ENCODE measurements at regions not wholly inside any gene's neighbourhood (a gene's known extent, or its start where the extent isn't known, plus 50 kb on each side); places are given as distances from the start of the nearest gene placed in this dataset.

DNA sequence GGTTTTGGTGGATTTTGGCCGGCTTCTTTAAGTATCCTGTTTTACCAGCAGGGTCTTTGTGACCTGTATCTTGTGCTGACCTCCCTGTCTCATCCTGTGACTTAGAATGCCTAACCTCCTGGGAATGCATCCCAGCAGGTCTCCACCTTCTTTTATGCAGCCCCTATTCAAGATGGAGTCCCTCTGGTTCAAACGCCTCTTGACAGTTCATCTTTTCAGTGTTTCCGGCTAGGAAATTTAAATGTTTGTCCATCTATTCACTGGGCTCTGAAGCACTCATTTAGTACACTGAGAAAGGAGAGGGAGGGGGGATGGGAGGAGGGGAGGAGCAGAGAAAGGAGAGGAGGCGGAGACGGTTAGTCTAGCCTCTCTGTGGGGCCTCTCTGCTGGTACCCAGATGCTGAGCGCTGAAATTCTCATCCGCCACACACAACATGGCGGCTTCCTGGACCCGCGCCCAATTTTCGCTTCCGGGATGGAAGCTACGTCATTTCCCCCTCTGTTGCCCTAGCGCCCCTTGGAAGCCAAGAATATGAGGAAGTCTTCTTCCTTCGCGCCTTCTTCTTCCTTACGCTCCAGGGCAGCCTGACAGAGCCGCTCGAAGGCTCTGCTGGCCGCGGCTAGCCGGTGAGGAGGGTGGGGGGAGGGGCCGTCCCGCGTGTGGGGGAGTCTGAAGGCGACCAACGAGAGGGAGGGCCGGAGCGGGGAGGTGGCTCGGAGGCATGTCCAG lies 69.0 kb upstream of the SYT13 start:
- TF ChIP-seq CTCF (conservative IDR thresholded peaks at IDR 0.05; ENCODE audit: low read depth, low read length): no peak
- peak overlapping the region; percentile 60 for H3K4me3 ChIP-seq (ENCODE audit: low read depth, low read length)
- DNase-seq (ENCODE audit: low read depth): no peak

- DNase-seq (ENCODE audit: low read depth): no peak
- H3K4me3 ChIP-seq (ENCODE audit: low read depth, low read length): no peak overlapping the region
- TF ChIP-seq CTCF (conservative IDR thresholded peaks at IDR 0.05; ENCODE audit: low read depth, low read length): no peak
Observed at GRCh38 chr11:45348729-45349128, 62.6 kb upstream of the SYT13 start.

DNA sequence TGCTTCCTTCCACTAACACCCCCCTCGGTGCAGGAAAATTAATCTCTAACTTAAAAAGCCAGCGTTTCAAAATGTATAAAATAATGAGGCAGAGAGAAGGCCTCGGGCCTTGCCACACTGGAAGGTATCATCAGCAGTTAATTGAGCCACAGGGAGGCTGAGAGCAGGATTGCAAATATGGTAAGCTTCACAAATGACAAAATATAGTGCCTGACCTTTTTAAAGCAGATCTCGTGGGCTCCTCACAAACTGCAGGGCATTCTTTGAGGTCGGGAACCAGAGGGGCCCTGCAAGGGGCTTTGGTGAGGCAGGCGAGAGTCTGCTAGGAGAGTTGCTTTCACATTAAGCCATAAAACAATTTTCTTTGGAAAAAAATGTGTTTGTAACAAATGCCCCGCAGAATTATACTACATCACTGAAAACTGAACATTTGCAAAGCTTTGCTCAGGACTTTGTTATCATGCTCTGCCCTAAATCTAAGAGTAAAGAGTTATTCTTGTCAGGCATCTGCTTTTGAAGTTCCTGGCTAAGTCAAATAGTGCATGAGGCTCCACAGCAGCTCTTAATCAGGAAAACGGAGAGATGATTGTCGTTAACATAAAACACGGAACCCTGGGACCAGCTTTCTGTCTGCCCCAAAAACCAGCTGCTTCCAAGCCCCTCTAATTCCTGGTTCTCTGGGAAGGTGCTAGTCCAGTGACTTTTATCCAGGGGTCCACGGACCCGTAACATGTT lies 61.4 kb upstream of the SYT13 start:
- no peak for TF ChIP-seq CTCF (conservative IDR thresholded peaks at IDR 0.05; ENCODE audit: low read depth, low read length)
- DNase-seq (ENCODE audit: low read depth): no peak
- no peak overlapping the region for H3K4me3 ChIP-seq (ENCODE audit: low read depth, low read length)

DNA sequence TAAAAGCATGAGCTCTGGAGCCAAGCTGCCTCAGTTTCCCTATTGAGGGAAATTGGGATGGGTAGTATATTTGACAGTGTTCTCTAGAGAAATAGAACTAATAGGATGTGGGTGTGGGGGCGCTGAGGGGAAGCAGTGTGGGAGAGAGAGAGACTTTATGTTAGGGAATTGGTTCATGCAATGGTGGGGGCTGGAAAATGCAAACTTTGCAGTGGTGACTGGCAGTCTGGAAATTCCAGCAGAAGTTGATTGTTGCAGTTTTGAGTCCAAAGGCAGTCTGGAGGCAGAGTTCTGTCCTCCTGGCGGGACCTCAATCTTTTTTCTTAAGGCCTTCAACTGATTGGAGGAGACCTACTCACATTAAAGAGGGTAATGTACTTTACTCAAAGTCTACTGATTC lies 59.4 kb upstream of the SYT13 start:
- TF ChIP-seq CTCF (conservative IDR thresholded peaks at IDR 0.05; ENCODE audit: low read depth, low read length): no peak
- DNase-seq (ENCODE audit: low read depth): no peak

DNA sequence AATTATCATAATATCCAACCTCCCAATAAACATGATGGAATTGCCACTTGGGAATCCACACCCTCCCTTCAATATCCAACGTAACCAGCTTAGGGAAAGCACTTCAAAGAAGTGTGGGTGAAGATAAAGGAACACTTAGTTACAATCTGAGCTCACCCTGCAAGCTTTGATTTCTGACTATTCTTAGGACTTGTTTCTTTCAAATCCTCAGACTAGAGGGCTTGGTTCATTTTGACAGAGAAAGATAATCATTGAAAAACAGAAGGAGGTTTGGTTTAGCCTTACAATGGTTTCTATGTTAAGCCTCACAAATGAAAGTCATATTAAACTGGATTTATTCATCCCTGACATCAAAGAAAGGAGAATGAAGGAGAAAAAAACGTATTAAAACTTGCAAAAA lies 57.9 kb upstream of the SYT13 start:
- H3K4me3 ChIP-seq (ENCODE audit: low read depth, low read length): no peak overlapping the region
- no peak for DNase-seq (ENCODE audit: low read depth)
- TF ChIP-seq CTCF (conservative IDR thresholded peaks at IDR 0.05; ENCODE audit: low read depth, low read length): no peak

More for the DNA sequence above, 59.4 kb upstream of the SYT13 start:
- no peak overlapping the region for H3K4me3 ChIP-seq (ENCODE audit: low read depth, low read length)

- TF ChIP-seq CTCF (conservative IDR thresholded peaks at IDR 0.05; ENCODE audit: low read depth, low read length): no peak
- H3K4me3 ChIP-seq (ENCODE audit: low read depth, low read length): no peak overlapping the region
- no peak for DNase-seq (ENCODE audit: low read depth)
Observed at GRCh38 chr11:45343444-45343843, 57.3 kb upstream of the SYT13 start.
